HCT116 (cell line): ENCODE measurements at regions not wholly inside any gene's neighbourhood (a gene's known extent, or its start where the extent isn't known, plus 50 kb on each side); places are given as distances from the start of the nearest gene placed in this dataset.

Source experiments
- ATAC-seq: fragments of 200-7000 bp; cut with Tn5 transposase; 2 replicates; pipeline ENCODE4 v1.9.1; 2020; ENCODE audit warnings: mild to moderate bottlenecking, moderate library complexity
- BruUV-seq: library from RNA; stranded (reverse); fragments of 400-500 nt; replicated peaks from 2 replicates; lab custom pipeline; 2021; lab: Mats Ljungman, UMichigan
- CTCF ChIA-PET: fragments of 300-600 bp; sonication (Branson Sonifier 250); formaldehyde crosslinking; loops from one replicate; lab custom pipeline; 2021; ENCODE audit warnings: antibody characterized with exemption; lab: Charles Lee
- POLR2A ChIA-PET: fragments of 300-600, 350-600 bp; sonication (Branson Sonifier 250); formaldehyde crosslinking; loops from one replicate; lab custom pipeline; 2021; ENCODE audit warnings: antibody characterized with exemption; lab: Charles Lee
- RAD21 ChIA-PET, 2 experiments: fragments of 300-600 bp; sonication (Branson Sonifier 250); formaldehyde crosslinking; loops; one replicate each; lab custom pipeline; 2023; ENCODE audit warnings: low total read pairs in 2 of 2; ENCODE audit not compliant: uncharacterized antibody in 2 of 2, unreplicated experiment in 2 of 2, low non-redundant PET in 1 of 2; lab: Charles Lee
- DNase-seq: peaks from one replicate; pipeline ENCODE4 v3.0.0-alpha.2; 2010; ENCODE audit warnings: low read depth, low spot score
- H2AFZ ChIP-seq: fragments of 200-600 bp; shearing (Covaris generic), sonication (generic); 2 replicates; pipeline ENCODE4 v1.6.1; 2017; ENCODE audit warnings: low read depth, mixed run types, mixed read lengths, antibody characterized with exemption, low read length; ENCODE audit not compliant: poor library complexity, severe bottlenecking
- H3K27ac ChIP-seq: 2 replicates; pipeline ENCODE4 v1.5.1; 2012; ENCODE audit warnings: low read depth, low read length
- H3K27me3 ChIP-seq: fragments of 200-600 bp; sonication (generic); 2 replicates; pipeline ENCODE4 v1.6.1; 2016; ENCODE audit warnings: mixed run types, low read length, mixed read lengths; ENCODE audit not compliant: insufficient read depth
- H3K36me3 ChIP-seq, 2 experiments: fragments of 200-500 bp in 1 of 2; fragments of 200-600 bp in 1 of 2; sonication (Bioruptor generic) in 1 of 2; sonication (generic) in 1 of 2; 2 replicates each; pipeline versions ENCODE4 v1.5.1 to v1.6.1; 2014 to 2016; ENCODE audit warnings: low read length in 2 of 2, inconsistent platforms in 1 of 2, mixed read lengths in 1 of 2, mixed run types in 1 of 2; ENCODE audit not compliant: insufficient read depth in 2 of 2, control insufficient read depth in 1 of 2
- H3K4me1 ChIP-seq, 2 experiments: fragments of 200-600 bp in 1 of 2; sonication (generic) in 1 of 2; 2 replicates each; pipeline versions ENCODE4 v1.5.1 to v1.6.1; 2012 to 2017; ENCODE audit warnings: low read length in 2 of 2, inconsistent platforms in 1 of 2, mild to moderate bottlenecking in 1 of 2, mixed read lengths in 1 of 2, mixed run types in 1 of 2, moderate library complexity in 1 of 2; ENCODE audit not compliant: insufficient read depth in 2 of 2, control insufficient read depth in 1 of 2
- H3K4me2 ChIP-seq: fragments of 200-600 bp; sonication (generic); 2 replicates; pipeline ENCODE4 v1.6.1; 2017; ENCODE audit warnings: mixed run types, low read length, mixed read lengths
- H3K4me3 ChIP-seq, 2 experiments: fragments of 200-600 bp in 1 of 2; sonication (generic) in 1 of 2; replicated peaks in 1 of 2; 2 replicates each; pipeline ENCODE4 v1.5.1; 2011 to 2016; ENCODE audit warnings: low read length in 2 of 2, control low read depth in 1 of 2, low read depth in 1 of 2, mild to moderate bottlenecking in 1 of 2, mixed read lengths in 1 of 2, mixed run types in 1 of 2
- H3K79me2 ChIP-seq: fragments of 200-600 bp; sonication (generic); 2 replicates; pipeline ENCODE4 v1.6.1; 2017; ENCODE audit warnings: mild to moderate bottlenecking, mixed run types, low read length, moderate library complexity, mixed read lengths; ENCODE audit not compliant: insufficient read depth
- H3K9ac ChIP-seq: fragments of 200-600 bp; sonication (generic); 2 replicates; pipeline ENCODE4 v1.6.1; 2016; ENCODE audit warnings: low read length, mixed read lengths
- H3K9me2 ChIP-seq: fragments of 200-600 bp; sonication (generic), shearing (Covaris generic); 2 replicates; pipeline ENCODE4 v1.6.1; 2017; ENCODE audit warnings: mixed run types, mild to moderate bottlenecking, moderate library complexity; ENCODE audit not compliant: insufficient read depth
- H3K9me3 ChIP-seq, 2 experiments: fragments of 200-500 bp in 1 of 2; fragments of 200-600 bp in 1 of 2; sonication (Bioruptor generic) in 1 of 2; sonication (generic) in 1 of 2; 2 replicates each; pipeline ENCODE4 v1.6.1; 2014 to 2017; ENCODE audit warnings: low read length in 2 of 2, mixed read lengths in 2 of 2, inconsistent platforms in 1 of 2, low read depth in 1 of 2, mild to moderate bottlenecking in 1 of 2, mixed run types in 1 of 2, moderate library complexity in 1 of 2; ENCODE audit not compliant: control insufficient read depth in 1 of 2, insufficient read depth in 1 of 2
- H4K20me1 ChIP-seq: fragments of 200-600 bp; sonication (generic), shearing (Covaris generic); 2 replicates; pipeline ENCODE4 v1.6.1; 2017; ENCODE audit warnings: mixed run types, mild to moderate bottlenecking, moderate library complexity; ENCODE audit not compliant: insufficient read depth
- CBX3 ChIP-seq: IDR thresholded peaks from 2 replicates; pipeline ENCODE4 v1.6.1; 2012; ENCODE audit warnings: low read depth
- EZH2 ChIP-seq: fragments of 200-600 bp; sonication (generic); IDR thresholded peaks from 2 replicates; pipeline ENCODE4 v1.6.1; 2017; ENCODE audit warnings: antibody characterized with exemption, mixed run types
- EZH2phosphoT487 ChIP-seq: fragments of 200-600 bp; IDR thresholded peaks from 2 replicates; pipeline ENCODE4 v1.6.1; 2018; ENCODE audit warnings: antibody characterized with exemption, borderline replicate concordance
- POLR2A ChIP-seq: IDR thresholded peaks from 2 replicates; pipeline ENCODE4 v1.7.0; 2011; ENCODE audit warnings: borderline replicate concordance; ENCODE audit not compliant: insufficient read depth, insufficient read length; ENCODE audit errors: extremely low read depth
- POLR2AphosphoS5 ChIP-seq: IDR thresholded peaks from 2 replicates; pipeline ENCODE4 v1.6.1; 2011; ENCODE audit warnings: mild to moderate bottlenecking, low read depth, low read length, moderate library complexity
- SIN3A ChIP-seq: IDR thresholded peaks from 2 replicates; pipeline ENCODE4 v1.6.1; 2012; ENCODE audit warnings: low read depth
- SRF ChIP-seq: IDR thresholded peaks from 2 replicates; pipeline ENCODE4 v1.6.1; 2012; ENCODE audit warnings: low read depth
- TCF7L2 ChIP-seq: IDR thresholded peaks from 2 replicates; pipeline ENCODE4 v1.7.0; 2011; ENCODE audit warnings: borderline replicate concordance, inconsistent platforms; ENCODE audit not compliant: insufficient read depth, insufficient read length; ENCODE audit errors: extremely low read depth
- ZFX ChIP-seq: fragments of 450-650 bp; IDR thresholded peaks from 2 replicates; pipeline ENCODE4 v1.6.1; 2017
- ZNF274 ChIP-seq: fragments of 200-500 bp; sonication (Bioruptor generic); IDR thresholded peaks from 2 replicates; pipeline ENCODE4 v1.6.1; 2014; ENCODE audit warnings: mild to moderate bottlenecking, low read depth, low read length, inconsistent platforms
- intact Hi-C: fragments of 100-400 bp; cut with micrococcal nuclease; formaldehyde crosslinking; loops from 2 replicates; pipeline ENCODE4 v1.10.0; 2022
- TF ChIP-seq, protein P1 (sequence below): IDR thresholded peaks from 2 replicates; pipeline ENCODE4 v1.6.1; 2011; ENCODE audit warnings: mild to moderate bottlenecking, low read length, moderate library complexity; ENCODE audit not compliant: insufficient replicate concordance; ENCODE audit errors: extremely low read depth
- TF ChIP-seq, protein P2 (sequence below): IDR thresholded peaks from 2 replicates; pipeline ENCODE4 v1.6.1; 2012

DNA sequence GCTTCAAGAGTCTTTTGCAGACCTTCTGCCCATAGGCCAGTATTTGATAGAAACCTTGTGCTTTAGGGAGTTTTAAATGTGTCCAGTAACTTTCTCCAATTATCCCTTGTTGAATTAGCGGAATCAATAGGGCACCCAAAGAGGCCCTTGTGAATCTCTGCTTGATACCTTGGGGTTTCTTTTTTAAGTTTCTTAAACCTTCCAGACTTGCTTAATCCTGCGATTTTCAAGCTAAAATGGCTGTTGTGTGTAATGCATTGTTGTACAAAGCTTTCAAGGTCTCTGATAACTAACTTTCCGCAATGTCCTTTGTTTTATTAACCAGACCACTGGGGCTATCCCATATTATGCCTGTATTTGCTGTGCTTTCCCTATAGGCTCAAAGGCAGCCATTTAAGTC lies 577.4 kb upstream of the RORB start (continued):
- no peak for TF ChIP-seq POLR2A
- TF ChIP-seq EZH2phosphoT487: no peak
- TF ChIP-seq EZH2: no peak
- TF ChIP-seq SIN3A: no peak
- TF ChIP-seq POLR2AphosphoS5: no peak
- TF ChIP-seq, protein P1, sequence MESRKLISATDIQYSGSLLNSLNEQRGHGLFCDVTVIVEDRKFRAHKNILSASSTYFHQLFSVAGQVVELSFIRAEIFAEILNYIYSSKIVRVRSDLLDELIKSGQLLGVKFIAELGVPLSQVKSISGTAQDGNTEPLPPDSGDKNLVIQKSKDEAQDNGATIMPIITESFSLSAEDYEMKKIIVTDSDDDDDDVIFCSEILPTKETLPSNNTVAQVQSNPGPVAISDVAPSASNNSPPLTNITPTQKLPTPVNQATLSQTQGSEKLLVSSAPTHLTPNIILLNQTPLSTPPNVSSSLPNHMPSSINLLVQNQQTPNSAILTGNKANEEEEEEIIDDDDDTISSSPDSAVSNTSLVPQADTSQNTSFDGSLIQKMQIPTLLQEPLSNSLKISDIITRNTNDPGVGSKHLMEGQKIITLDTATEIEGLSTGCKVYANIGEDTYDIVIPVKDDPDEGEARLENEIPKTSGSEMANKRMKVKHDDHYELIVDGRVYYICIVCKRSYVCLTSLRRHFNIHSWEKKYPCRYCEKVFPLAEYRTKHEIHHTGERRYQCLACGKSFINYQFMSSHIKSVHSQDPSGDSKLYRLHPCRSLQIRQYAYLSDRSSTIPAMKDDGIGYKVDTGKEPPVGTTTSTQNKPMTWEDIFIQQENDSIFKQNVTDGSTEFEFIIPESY: no peak
- TF ChIP-seq TCF7L2: no peak
- no peak for TF ChIP-seq ZNF274
- no peak for TF ChIP-seq SRF
- TF ChIP-seq ZFX: no peak
- TF ChIP-seq CBX3: no peak

DNA sequence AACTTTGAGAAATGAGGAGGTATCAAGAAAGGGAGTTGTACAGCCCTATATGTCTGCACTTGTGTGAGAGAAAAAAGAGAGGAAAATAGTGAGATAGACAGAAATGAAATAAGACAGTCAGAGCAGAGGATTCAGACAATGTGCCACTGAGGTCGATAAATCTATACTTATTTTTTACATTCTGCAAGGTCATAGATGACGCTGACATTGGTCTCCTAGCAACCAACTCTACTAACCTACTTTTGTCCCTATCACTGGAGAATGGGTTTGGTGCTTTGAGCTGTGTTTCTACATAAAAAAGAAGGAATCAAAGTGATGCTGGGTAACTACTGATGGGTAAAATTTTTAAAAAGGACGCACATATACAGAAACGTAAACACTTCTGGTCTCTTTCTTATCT lies 573.3 kb upstream of the RORB start:
- no peak for ATAC-seq

More for the DNA sequence above, 573.3 kb upstream of the RORB start:
- intact Hi-C loops: no loop called here
- Histone ChIP-seq H3K4me3 (no peak overlapping the region), H3K4me2 (no peak overlapping the region), H3K9me3 (peaks cover 0 to 3% of the 10 kb centered on the region in 2 experiments; a peak in 1 of 4 replicates), H4K20me1 (no peaks in the 10 kb centered on the region; the same call in 1 of the 2 replicates), H3K79me2 (no peaks in the 10 kb centered on the region), H3K27ac (no peak overlapping the region), H3K9me2 (no peaks in the 10 kb centered on the region), H3K27me3 (no peaks in the 10 kb centered on the region), H2AFZ (no peak overlapping the region), H3K4me1 (no peaks in the 10 kb centered on the region), H3K9ac (no peak overlapping the region), H3K36me3 (no peaks in the 10 kb centered on the region)
- ChIA-PET RAD21 (no interaction called here), CTCF (no interaction called here), POLR2A (no interaction called here)
- TF ChIP-seq, protein P2, sequence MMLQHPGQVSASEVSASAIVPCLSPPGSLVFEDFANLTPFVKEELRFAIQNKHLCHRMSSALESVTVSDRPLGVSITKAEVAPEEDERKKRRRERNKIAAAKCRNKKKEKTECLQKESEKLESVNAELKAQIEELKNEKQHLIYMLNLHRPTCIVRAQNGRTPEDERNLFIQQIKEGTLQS: no peak
- no TSS peak for BruUV-seq
- DNase-seq: no peak
